Stomach smooth muscle (tissue), 2 donors: ENCODE measurements at regions not wholly inside any gene's neighbourhood (a gene's known extent, or its start where the extent isn't known, plus 50 kb on each side); places are given as distances from the start of the nearest gene placed in this dataset.

ENCODE experiments used
- H3K27ac ChIP-seq: one replicate; pipeline ENCODE4 v1.7.0; 2013; ENCODE audit warnings: mild to moderate bottlenecking, low read length, inconsistent platforms
- H3K27me3 ChIP-seq, 2 donors: one replicate each; pipeline ENCODE4 v1.7.0; 2013; ENCODE audit warnings: low read length in 2 of 2; ENCODE audit not compliant: insufficient read depth in 2 of 2, control insufficient read depth in 1 of 2
- H3K36me3 ChIP-seq, 2 donors: one replicate each; pipeline ENCODE4 v1.7.0; 2013; ENCODE audit warnings: low read length in 2 of 2; ENCODE audit not compliant: control insufficient read depth in 2 of 2, insufficient read depth in 2 of 2
- H3K4me1 ChIP-seq: one replicate; pipeline ENCODE4 v1.7.0; 2013; ENCODE audit warnings: low read length; ENCODE audit not compliant: control insufficient read depth, insufficient read depth
- H3K4me3 ChIP-seq, 2 donors: one replicate each; pipeline ENCODE4 v1.7.0; 2013; ENCODE audit warnings: low read length in 2 of 2
- H3K9ac ChIP-seq, 2 donors: one replicate each; pipeline ENCODE4 v1.7.0; 2013; ENCODE audit warnings: low read length in 2 of 2, mild to moderate bottlenecking in 1 of 2
- H3K9me3 ChIP-seq, 2 donors: one replicate each; pipeline ENCODE4 v1.7.0; 2013; ENCODE audit warnings: low read length in 2 of 2; ENCODE audit not compliant: control insufficient read depth in 2 of 2
- donor health status: healthy.
- donor health status: Pancreatic carcinoma.

DNA sequence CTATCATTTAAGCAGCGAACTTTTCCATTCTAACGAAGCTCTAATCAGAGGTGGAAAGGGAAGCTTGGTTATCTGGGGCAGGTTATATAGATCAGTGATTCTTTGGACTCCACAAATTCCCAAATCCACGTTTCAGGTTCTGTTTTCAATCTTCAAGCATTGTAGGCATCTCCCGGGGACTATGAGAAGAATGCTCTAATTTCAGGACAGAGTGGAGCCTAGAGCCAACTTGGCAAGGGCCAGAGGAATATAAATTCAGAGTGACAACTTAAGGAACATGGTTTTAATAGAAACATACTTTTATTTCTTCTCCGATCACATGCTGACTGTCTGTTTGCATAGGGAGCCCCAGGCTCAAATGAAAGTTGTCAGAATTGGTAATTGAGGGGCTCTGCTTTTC is 514.0 kb upstream of the KLF4 start:
- peaks cover 2% of the 10 kb centered on the region for H3K4me1 ChIP-seq
- H3K27ac ChIP-seq: no peak overlapping the region
- no peaks in the 10 kb centered on the region for H3K27me3 ChIP-seq
- no peaks in the 10 kb centered on the region for H3K9me3 ChIP-seq
- H3K9ac ChIP-seq: no peak overlapping the region
- no peak overlapping the region for H3K4me3 ChIP-seq
- no peaks in the 10 kb centered on the region for H3K36me3 ChIP-seq

DNA sequence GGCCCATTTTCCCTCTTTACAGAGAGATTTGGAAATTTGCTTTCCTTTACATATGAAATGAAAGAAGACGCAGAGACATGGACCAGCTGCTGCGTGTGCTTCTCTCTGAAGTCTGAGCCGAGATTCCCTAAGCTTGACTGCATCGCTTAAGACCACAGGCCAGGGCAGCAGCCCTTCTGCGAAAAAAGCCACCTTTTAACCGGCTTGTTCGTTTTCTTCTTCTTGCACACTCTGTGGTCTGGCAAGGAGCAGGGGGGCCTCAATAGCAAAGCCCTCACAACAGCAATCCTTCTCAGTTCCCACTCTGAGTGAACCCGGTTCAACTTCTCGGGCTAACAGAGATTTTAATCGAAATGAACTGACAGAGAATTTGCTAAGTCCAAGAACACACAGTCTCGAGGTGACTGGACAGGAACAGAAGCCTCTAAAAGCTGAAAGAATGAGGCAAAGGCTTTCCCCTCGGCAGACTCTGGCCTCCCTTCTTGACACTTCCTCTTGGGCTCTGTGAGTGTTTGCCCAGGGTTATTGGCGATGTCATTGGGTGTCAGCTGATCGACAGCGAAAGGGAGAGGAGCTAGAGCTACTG is 512.9 kb upstream of the KLF4 start:
- Histone ChIP-seq H3K4me3 (no peak overlapping the region), H3K9me3 (no peaks in the 10 kb centered on the region), H3K36me3 (no peaks in the 10 kb centered on the region), H3K27me3 (no peaks in the 10 kb centered on the region), H3K9ac (no peak overlapping the region), H3K4me1 (peaks cover 2% of the 10 kb centered on the region), H3K27ac (no peak overlapping the region)

DNA sequence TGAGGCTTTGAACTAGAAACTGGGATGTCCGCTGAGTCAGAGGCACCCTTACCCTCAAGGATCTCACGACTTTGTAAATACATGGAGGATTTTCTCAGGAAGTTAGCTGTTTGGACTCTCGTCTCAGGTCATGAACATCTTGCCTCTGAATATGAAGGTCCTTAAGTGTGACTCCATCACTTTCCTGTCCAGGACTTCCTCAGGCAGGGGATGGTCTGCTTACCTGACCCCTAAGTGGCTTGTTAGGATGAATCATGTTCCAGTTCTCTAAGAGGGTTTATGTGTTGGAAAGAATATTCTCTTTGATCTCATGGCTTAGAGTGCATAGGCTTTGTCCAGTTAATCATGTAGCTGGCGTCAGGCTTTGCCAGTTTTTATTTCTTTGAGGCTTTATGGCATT is 511.7 kb upstream of the KLF4 start:
- Histone ChIP-seq H3K9me3 (no peaks in the 10 kb centered on the region), H3K36me3 (no peaks in the 10 kb centered on the region), H3K4me1 (peaks cover 2% of the 10 kb centered on the region), H3K9ac (no peak overlapping the region), H3K4me3 (no peak overlapping the region), H3K27ac (no peak overlapping the region), H3K27me3 (no peaks in the 10 kb centered on the region)

DNA sequence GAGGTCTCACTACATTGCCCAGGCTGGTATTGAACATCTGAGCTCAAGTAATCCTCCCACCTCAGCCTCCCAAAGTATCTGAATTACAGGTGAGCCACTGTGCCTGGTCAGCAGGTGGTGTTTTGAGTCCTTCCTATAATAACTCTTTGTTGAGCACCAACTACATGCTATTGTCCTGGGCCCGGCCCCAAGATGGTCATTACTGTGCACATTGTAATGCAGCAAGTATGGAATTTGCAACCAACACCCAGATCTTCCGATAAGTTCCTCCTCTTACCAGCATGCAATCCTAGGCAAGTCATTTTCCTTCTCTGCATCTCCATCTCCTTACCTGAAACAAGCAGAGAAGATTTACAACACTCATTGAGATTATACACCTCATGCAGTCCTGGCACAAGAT is 510.3 kb upstream of the KLF4 start:
- Histone ChIP-seq H3K27me3 (no peaks in the 10 kb centered on the region), H3K4me3 (no peak overlapping the region), H3K4me1 (peaks cover 2% of the 10 kb centered on the region), H3K9ac (no peak overlapping the region), H3K36me3 (no peaks in the 10 kb centered on the region), H3K9me3 (no peaks in the 10 kb centered on the region), H3K27ac (no peak overlapping the region)

DNA sequence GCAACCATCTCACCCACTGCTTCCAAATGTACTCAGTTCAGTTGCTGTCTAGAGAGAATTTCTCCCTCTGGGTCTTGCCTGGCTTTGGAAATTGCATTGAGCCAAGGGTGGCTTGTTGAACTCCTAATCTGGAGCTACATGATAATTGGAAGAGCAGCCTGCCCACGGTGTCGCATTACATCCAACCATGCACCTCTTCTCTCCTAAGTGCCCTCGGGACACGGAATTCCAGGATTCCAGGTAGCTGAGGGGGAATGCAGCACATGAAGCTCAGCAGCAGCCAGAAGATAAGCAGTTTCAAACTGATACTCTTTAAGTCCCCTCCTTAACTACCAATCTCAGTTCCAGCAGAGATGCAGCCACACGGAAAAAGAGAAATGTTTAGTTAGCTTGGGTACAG is 509.4 kb upstream of the KLF4 start:
- Histone ChIP-seq H3K36me3 (no peaks in the 10 kb centered on the region), H3K4me3 (no peak overlapping the region), H3K27me3 (no peaks in the 10 kb centered on the region), H3K4me1 (peaks cover 2% of the 10 kb centered on the region), H3K9ac (no peak overlapping the region), H3K27ac (no peak overlapping the region), H3K9me3 (no peaks in the 10 kb centered on the region)

DNA sequence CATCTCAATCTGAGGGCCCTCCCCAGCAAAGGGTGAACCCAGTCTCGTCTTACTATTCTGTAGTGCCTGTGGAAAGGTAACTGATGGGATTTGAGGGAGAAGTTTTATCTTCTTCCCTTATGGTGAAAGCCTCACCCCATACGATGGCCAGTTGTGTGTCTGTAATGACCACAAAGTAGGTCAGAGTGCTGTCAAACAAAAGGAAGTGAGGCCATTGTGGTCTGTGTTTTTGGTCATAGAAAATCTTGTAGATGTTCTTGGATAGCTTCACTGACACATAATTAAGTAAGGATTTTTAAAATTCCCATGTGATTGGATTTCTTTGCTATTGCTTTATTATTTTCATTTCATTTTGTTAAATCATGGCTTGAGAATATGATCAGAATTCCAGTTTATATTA is 505.1 kb upstream of the KLF4 start:
- Histone ChIP-seq H3K36me3 (no peaks in the 10 kb centered on the region), H3K27me3 (no peaks in the 10 kb centered on the region), H3K4me3 (no peak overlapping the region), H3K27ac (no peak overlapping the region), H3K9ac (no peak overlapping the region), H3K4me1 (no peaks in the 10 kb centered on the region), H3K9me3 (no peaks in the 10 kb centered on the region)

DNA sequence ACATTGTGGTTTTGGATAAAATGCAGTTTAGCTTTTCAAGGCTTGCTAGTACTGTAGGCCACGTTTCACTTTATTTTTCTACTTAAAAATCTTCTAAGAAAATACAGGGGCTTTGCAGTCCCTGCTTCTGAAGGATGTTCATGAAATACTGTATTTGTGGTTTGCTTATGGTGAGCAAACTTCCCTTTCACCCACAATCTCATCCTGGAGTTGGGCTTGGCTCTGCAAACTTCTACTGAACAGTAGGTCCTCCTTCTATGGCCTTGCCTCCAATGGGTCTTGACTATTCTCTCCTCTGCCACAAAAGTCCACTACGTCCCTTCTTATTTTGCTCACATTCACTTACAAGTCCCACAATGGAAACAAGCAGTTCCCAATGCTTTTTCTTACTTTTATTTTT is 502.7 kb upstream of the KLF4 start:
- Histone ChIP-seq H3K9me3 (no peaks in the 10 kb centered on the region), H3K27ac (no peak overlapping the region), H3K27me3 (no peaks in the 10 kb centered on the region), H3K4me1 (no peaks in the 10 kb centered on the region), H3K36me3 (no peaks in the 10 kb centered on the region), H3K9ac (no peak overlapping the region), H3K4me3 (no peak overlapping the region)

DNA sequence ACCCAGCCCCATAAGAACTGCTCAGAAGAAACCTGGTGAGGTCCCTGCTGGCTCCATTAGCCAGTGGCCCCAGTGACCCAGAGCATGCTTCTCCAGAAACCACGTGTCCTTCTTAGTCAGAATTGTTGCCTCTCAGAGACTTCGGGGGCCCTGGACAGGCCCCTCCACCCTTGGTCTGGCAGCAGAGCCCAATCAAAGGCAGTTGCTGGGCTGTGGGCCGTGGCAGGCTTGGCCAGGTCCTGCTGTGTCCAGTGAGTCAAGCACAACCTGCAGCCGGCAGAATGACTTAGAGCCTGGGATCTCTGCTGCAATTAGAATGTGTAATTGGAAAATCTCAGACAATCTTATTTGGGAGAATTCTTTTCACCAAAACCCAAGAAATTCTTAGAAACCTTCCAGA is 502.0 kb upstream of the KLF4 start:
- no peak overlapping the region for H3K4me3 ChIP-seq
- no peaks in the 10 kb centered on the region for H3K36me3 ChIP-seq
- H3K9me3 ChIP-seq: no peaks in the 10 kb centered on the region
- no peaks in the 10 kb centered on the region for H3K4me1 ChIP-seq
- no peak overlapping the region for H3K27ac ChIP-seq
- H3K27me3 ChIP-seq: no peaks in the 10 kb centered on the region
- no peak overlapping the region for H3K9ac ChIP-seq

DNA sequence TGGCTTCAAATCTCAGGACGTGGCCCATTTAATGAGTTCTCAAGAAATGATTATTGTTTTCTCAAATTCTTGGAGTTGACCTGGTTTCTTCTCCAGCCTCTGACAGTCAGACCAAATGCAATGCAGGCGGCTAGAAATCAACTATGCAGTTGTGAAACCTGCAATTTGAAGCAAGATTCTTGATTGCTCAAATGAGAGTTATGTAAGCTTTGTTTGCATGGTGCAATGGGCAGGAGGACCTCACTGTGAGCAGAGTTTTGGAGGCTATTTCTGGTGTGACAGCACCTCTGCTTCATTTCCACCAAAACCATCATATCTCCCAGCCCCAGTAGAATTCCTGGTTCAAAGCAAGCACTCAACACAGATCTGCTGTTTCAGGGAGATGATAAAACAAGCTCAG is 500.0 kb upstream of the KLF4 start:
- no peaks in the 10 kb centered on the region for H3K4me1 ChIP-seq
- H3K27me3 ChIP-seq: no peaks in the 10 kb centered on the region
- H3K9me3 ChIP-seq: no peaks in the 10 kb centered on the region
- no peaks in the 10 kb centered on the region for H3K36me3 ChIP-seq
- no peak overlapping the region for H3K9ac ChIP-seq
- H3K4me3 ChIP-seq: no peak overlapping the region
- H3K27ac ChIP-seq: no peak overlapping the region

DNA sequence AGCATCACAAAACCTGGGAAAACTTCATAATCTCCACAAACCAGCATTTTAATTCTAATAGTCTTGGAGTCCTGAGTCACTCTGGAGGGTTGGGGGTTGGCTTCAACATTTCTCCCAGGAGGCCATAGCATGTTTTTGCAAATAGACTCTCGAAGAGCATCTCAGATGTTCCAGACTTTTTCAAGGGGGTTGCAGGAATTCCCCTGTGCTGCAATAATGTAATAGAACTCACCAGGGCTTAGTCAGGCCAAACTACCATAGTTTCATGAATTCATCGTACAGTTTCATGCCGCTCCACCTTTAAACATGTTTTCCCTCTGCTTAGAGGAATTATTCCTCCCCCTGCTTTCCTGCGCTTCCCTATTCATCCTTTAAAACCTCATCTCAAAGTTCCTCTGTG is 499.5 kb upstream of the KLF4 start:
- H3K9ac ChIP-seq: no peak overlapping the region
- no peaks in the 10 kb centered on the region for H3K36me3 ChIP-seq
- no peaks in the 10 kb centered on the region for H3K4me1 ChIP-seq
- H3K27me3 ChIP-seq: no peaks in the 10 kb centered on the region
- H3K27ac ChIP-seq: no peak overlapping the region
- no peaks in the 10 kb centered on the region for H3K9me3 ChIP-seq
- no peak overlapping the region for H3K4me3 ChIP-seq

DNA sequence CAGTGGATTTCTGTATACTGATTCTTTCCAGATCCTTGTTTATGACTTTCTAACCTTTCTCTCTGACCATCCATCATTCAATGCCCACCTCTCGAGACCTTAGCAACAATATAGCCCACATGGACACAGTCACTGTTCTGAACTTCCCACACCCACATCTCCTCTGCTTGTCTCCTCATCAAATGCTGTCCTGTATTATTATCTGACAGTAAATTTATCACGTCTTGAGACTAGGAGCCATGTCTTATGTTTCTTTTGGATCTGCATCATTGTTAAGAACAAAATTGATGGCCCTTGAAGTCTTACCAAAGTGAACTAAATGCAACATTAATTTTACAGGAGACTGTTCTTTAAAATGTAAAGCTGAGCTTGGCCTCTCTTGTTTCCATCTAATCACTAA is 495.4 kb upstream of the KLF4 start:
- H3K9me3 ChIP-seq: no peaks in the 10 kb centered on the region
- H3K27me3 ChIP-seq: no peaks in the 10 kb centered on the region
- H3K4me3 ChIP-seq: no peak overlapping the region
- no peaks in the 10 kb centered on the region for H3K36me3 ChIP-seq
- H3K9ac ChIP-seq: no peak overlapping the region
- no peak overlapping the region for H3K27ac ChIP-seq
- no peaks in the 10 kb centered on the region for H3K4me1 ChIP-seq
